ENCODE measurements at regions not wholly inside any gene's neighbourhood (a gene's known extent, or its start where the extent isn't known, plus 50 kb on each side); places are given as distances from the start of the nearest gene placed in this dataset.

DNA sequence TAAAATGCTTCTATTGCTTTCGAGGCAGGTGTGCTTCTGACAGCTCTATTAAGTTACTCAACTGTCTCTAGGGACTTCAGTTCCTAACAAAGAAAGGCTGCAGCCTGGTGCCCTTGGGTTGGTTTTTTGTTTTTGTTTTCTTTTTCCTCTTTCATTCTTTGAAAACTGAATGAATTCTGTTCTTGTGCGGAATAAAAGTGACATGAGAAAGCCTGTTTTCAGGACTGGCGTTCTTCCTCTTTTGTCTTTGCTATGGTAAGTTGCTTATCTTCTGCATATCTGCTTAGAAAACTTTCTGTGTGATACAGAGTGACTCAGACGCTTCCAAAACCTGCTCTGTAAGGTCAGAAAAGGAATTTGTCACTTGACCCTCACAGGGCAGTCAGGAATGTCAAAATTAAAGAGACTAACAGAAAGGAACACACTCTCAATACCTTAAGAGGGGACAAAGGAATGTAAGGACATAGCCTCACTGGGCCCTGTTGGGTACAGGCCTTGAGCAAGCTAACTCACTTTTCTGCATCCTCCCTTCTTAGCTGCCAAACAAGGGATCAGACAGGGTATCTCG is 56.2 kb upstream of the NHSL1 start:
- TF ChIP-seq, protein P1, sequence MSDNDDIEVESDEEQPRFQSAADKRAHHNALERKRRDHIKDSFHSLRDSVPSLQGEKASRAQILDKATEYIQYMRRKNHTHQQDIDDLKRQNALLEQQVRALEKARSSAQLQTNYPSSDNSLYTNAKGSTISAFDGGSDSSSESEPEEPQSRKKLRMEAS (CRISPR knock-in tag; IDR thresholded peaks at IDR 0.05): no peak
- TF ChIP-seq, protein P2, sequence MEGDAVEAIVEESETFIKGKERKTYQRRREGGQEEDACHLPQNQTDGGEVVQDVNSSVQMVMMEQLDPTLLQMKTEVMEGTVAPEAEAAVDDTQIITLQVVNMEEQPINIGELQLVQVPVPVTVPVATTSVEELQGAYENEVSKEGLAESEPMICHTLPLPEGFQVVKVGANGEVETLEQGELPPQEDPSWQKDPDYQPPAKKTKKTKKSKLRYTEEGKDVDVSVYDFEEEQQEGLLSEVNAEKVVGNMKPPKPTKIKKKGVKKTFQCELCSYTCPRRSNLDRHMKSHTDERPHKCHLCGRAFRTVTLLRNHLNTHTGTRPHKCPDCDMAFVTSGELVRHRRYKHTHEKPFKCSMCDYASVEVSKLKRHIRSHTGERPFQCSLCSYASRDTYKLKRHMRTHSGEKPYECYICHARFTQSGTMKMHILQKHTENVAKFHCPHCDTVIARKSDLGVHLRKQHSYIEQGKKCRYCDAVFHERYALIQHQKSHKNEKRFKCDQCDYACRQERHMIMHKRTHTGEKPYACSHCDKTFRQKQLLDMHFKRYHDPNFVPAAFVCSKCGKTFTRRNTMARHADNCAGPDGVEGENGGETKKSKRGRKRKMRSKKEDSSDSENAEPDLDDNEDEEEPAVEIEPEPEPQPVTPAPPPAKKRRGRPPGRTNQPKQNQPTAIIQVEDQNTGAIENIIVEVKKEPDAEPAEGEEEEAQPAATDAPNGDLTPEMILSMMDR (IDR thresholded peaks at IDR 0.05): no peak
- no peak for TF ChIP-seq NR2C2 (CRISPR knock-in tag; IDR thresholded peaks at IDR 0.05)
- TF ChIP-seq, protein P3, sequence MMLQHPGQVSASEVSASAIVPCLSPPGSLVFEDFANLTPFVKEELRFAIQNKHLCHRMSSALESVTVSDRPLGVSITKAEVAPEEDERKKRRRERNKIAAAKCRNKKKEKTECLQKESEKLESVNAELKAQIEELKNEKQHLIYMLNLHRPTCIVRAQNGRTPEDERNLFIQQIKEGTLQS (CRISPR knock-in tag; conservative IDR thresholded peaks at IDR 0.05): no peak
- no peak for TF ChIP-seq FOXP1 (CRISPR knock-in tag; IDR thresholded peaks at IDR 0.05; ENCODE audit: borderline replicate concordance)
- TF ChIP-seq, protein P4, sequence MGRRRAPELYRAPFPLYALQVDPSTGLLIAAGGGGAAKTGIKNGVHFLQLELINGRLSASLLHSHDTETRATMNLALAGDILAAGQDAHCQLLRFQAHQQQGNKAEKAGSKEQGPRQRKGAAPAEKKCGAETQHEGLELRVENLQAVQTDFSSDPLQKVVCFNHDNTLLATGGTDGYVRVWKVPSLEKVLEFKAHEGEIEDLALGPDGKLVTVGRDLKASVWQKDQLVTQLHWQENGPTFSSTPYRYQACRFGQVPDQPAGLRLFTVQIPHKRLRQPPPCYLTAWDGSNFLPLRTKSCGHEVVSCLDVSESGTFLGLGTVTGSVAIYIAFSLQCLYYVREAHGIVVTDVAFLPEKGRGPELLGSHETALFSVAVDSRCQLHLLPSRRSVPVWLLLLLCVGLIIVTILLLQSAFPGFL (CRISPR knock-in tag; IDR thresholded peaks at IDR 0.05; ENCODE audit: borderline replicate concordance): no peak
- TF ChIP-seq CREB1 (CRISPR knock-in tag; IDR thresholded peaks at IDR 0.05): no peak
- TF ChIP-seq, protein P5, sequence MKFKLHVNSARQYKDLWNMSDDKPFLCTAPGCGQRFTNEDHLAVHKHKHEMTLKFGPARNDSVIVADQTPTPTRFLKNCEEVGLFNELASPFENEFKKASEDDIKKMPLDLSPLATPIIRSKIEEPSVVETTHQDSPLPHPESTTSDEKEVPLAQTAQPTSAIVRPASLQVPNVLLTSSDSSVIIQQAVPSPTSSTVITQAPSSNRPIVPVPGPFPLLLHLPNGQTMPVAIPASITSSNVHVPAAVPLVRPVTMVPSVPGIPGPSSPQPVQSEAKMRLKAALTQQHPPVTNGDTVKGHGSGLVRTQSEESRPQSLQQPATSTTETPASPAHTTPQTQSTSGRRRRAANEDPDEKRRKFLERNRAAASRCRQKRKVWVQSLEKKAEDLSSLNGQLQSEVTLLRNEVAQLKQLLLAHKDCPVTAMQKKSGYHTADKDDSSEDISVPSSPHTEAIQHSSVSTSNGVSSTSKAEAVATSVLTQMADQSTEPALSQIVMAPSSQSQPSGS (CRISPR knock-in tag; IDR thresholded peaks at IDR 0.05; ENCODE audit: borderline replicate concordance, low read depth): no peak
- TF ChIP-seq NR1H2 (CRISPR knock-in tag; IDR thresholded peaks at IDR 0.05): no peak
- no peak for TF ChIP-seq TP53 (CRISPR knock-in tag; IDR thresholded peaks at IDR 0.05)

Measured in WTC11 (cell line).